GM19043 (cell line): ENCODE measurements at regions not wholly inside any gene's neighbourhood (a gene's known extent, or its start where the extent isn't known, plus 50 kb on each side); places are given as distances from the start of the nearest gene placed in this dataset.

Experiments
- ATAC-seq: cut with Tn5 transposase; IDR thresholded peaks from one replicate; pipeline ENCODE4 v1.9.1; 2021; ENCODE audit warnings: low read depth; ENCODE audit not compliant: unreplicated experiment

- no peak for ATAC-seq
Measured at GRCh38 chr12:125944446-125944845, 879.2 kb downstream of the AACS start.

GRCh38 chr12:125949471-125949870 is 884.2 kb downstream of the AACS start:
- no peak for ATAC-seq

GRCh38 chr12:125954362-125954761 is 889.1 kb downstream of the AACS start:
- no peak for ATAC-seq

GRCh38 chr12:125956186-125956585 is 891.0 kb downstream of the AACS start:
- ATAC-seq = no peak

GRCh38 chr12:125966641-125967040 is 901.4 kb downstream of the AACS start:
- no peak for ATAC-seq

- ATAC-seq = no peak
Measured at GRCh38 chr12:125968413-125968812, 903.2 kb downstream of the AACS start.

GRCh38 chr12:125971981-125972380 is 906.7 kb downstream of the AACS start:
- ATAC-seq = no peak

GRCh38 chr12:125978286-125978685 is 913.1 kb downstream of the AACS start:
- ATAC-seq = no peak

GRCh38 chr12:125981610-125982253 is 916.5 kb downstream of the AACS start:
- ATAC-seq = no peak

GRCh38 chr12:125983094-125983783 is 918.0 kb downstream of the AACS start:
- no peak for ATAC-seq

- no peak for ATAC-seq
Measured at GRCh38 chr12:125983784-125984500, 918.7 kb downstream of the AACS start.

- ATAC-seq = no peak
Measured at GRCh38 chr12:125988545-125988944, 923.3 kb downstream of the AACS start.

GRCh38 chr12:125989696-125990095 is 924.5 kb downstream of the AACS start:
- ATAC-seq = no peak

- ATAC-seq = no peak
Measured at GRCh38 chr12:125996443-125996842, 931.2 kb downstream of the AACS start.

GRCh38 chr12:125999628-126000027 is 934.4 kb downstream of the AACS start:
- no peak for ATAC-seq

- ATAC-seq = no peak
Measured at GRCh38 chr12:126019385-126019784, 954.1 kb downstream of the AACS start.

- ATAC-seq = no peak
Measured at GRCh38 chr12:126021675-126022074, 956.4 kb downstream of the AACS start.

GRCh38 chr12:126027825-126028224 is 962.6 kb downstream of the AACS start:
- ATAC-seq = no peak

GRCh38 chr12:126030573-126030972 is 965.3 kb downstream of the AACS start:
- no peak for ATAC-seq

- no peak for ATAC-seq
Measured at GRCh38 chr12:126033751-126034150, 968.5 kb downstream of the AACS start.

GRCh38 chr12:126036348-126036747 is 971.1 kb downstream of the AACS start:
- no peak for ATAC-seq

- ATAC-seq = no peak
Measured at GRCh38 chr12:126038434-126038833, 973.2 kb downstream of the AACS start.
